ENCODE measurements at regions not wholly inside any gene's neighbourhood (a gene's known extent, or its start where the extent isn't known, plus 50 kb on each side); places are given as distances from the start of the nearest gene placed in this dataset.

DNA sequence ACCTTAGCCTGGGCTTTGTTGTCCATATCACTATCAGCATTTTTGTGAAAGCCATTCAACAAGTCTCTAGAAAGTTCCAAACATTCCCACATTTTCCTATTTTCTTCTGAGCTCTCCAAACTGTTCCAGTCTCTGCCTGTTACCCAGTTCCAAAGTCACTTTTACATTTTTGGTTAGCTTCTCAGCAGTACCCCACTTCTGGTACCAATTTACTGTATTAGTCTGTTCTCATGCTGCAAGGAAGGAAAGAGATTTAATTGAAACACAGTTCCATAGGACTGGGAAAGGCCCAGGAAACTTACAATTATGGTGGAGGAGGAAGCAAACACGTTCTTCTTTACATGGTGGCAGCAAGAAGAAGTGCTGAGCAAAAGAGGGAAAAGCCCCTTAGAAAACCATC lies 247.2 kb upstream of the B3GALT2 start:
- intact Hi-C loops (cut with DNase I): no loop called here
- no peak for ATAC-seq
- no peak for DNase-seq

DNA sequence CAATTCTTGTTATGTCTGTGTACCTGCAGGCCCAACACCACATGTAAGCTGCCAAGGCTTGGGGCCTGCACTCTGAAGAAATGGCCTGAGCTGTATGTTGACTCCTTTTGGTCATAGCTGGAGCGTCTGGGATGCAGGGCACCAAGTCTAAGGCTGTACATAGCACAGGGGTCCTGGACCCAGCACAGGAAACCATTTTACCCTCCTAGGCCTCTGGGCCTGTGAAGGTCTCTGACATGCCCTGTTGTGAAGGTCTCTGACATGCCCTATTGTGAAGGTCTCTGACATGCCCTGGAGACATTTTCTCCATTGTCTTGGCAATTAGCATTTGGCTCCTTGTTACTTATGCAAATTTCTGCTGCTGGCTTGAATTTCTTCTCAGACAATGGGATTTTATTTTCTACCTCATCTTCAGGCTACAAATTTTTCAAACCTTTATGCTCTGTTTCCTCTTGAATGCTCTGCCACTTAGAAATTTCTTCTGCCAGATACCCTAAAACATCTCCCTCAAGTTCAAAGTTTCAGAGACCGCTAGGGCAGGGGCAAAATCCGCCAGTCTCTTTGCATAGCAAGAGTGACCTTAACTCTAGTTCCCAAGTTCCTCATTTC lies 246.7 kb upstream of the B3GALT2 start:
- ATAC-seq (no peak), DNase-seq (no peak)
- intact Hi-C loops (cut with DNase I): no loop called here

GRCh38 chr1:193431265-193431977 lies 245.0 kb upstream of the B3GALT2 start:
- DNase-seq: no peak
- intact Hi-C loops (cut with DNase I): no loop called here
- no peak for ATAC-seq

GRCh38 chr1:193427524-193427923 lies 241.1 kb upstream of the B3GALT2 start:
- ATAC-seq: peak in 1 of 2 donors; percentile 29
- intact Hi-C loops (cut with DNase I): no loop called here
- no peak for DNase-seq

DNA sequence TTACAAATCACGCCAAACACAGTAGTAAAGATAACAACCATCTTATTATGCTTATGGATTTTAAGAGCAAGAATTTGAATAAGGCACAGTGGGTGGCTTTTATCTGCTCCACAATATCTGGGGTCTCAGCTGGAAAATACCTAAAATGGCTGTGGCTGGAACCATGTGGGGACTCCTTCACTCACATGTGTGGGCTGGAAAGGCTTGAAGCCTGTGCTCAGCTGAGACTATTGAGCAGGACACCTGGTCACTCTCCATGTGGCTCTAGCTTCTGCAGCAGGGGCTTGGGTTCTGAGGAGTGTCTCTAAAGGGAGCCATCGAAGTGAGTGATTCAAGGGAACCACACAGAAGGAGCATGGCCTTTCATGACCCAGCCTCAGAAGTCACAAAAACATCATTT lies 239.6 kb upstream of the B3GALT2 start:
- DNase-seq (no peak), ATAC-seq (no peak)
- intact Hi-C loops (cut with DNase I): no loop called here

- intact Hi-C loops (cut with DNase I): no loop called here
- no peak for DNase-seq
- ATAC-seq: no peak
These were observed 235.1 kb upstream of the B3GALT2 start for GRCh38 chr1:193421487-193421886.

GRCh38 chr1:193419295-193419694 lies 232.9 kb upstream of the B3GALT2 start:
- DNase-seq (no peak), ATAC-seq (no peak)
- intact Hi-C loops (cut with DNase I): no loop called here

GRCh38 chr1:193418745-193419058 lies 232.3 kb upstream of the B3GALT2 start:
- DNase-seq (no peak), ATAC-seq (peak in 1 of 2 donors; percentile 30)
- intact Hi-C loops (cut with DNase I): no loop called here

DNA sequence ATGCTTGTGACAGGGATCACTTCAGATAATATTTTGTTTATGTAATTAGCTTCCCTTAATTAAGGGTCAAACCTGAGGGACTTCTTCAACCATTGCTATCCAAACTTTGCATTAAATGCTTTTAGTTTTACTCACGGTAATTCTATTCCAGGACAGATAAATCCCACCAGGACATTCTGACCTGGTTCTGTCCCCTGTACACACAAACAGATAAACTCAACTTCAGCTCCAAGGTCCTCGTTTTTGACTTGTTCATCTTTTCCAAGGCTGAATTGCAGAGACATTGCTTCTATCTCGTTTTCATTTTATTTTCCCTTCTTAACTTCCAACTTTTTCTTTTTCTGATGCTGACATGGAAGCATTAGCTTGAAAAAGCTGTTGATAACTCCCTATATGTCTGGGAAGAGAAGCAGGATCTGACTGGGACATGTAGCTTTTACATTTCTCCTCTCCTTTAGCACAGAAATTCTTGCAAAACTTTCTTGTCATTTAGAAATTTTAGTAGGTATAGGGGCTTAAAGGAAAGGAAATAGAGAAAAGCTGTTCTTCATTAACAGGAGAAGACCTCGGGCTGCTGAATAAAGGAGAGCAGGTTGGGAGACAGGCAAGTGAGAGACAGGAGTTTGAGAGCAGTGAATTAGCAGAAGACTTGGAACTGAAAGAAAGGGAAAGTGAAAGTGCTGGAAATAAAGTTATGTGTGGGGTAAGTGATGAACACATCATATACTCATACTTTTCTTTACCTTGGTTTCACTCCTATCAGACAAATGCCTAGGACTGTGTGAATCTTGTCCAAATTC lies 231.7 kb upstream of the B3GALT2 start:
- intact Hi-C loops (cut with DNase I): no loop called here
- ATAC-seq (peak; percentile 67 to 87), DNase-seq (no peak)

GRCh38 chr1:193417403-193417802 lies 231.0 kb upstream of the B3GALT2 start:
- intact Hi-C loops (cut with DNase I): no loop called here
- DNase-seq (no peak), ATAC-seq (peak in 1 of 2 donors; percentile 66)

DNA sequence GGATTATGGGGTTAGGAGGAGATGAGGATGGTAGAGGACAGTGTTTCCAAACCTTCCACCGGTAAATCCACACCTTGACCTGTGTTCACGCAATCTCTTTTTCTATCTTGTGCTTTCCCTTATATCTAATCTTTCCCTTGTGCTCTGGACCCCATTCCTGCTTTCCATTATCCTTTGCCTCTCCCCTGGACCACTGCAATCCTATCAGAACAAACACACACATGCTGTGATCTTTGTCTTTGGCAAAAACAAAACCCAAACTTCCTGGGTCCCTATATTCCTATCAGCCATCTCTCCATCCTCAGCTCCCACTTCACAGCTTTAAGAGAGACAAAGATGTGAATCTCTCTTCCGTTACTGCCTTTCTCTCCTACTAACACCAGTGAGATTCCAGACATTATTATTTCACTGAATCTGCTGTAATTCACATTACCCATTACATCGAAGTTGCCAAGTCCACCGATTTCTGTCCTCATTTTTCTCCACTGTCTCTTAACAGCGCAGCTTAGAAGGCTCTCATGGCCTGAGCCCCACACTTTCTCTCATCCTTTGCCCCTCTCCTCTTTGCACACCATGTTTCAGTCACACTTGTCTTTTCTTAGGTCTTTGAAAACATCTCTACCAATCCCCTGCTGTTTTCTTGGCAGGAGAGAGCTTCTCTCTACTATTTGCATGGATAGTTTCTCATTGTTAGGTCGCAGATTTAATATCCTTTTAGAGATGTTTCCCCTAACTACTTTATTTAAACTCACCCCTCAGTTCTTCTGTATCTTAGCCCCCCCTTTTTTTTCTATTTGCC lies 230.0 kb upstream of the B3GALT2 start:
- DNase-seq: no peak
- intact Hi-C loops (cut with DNase I): no loop called here
- ATAC-seq: no peak

DNA sequence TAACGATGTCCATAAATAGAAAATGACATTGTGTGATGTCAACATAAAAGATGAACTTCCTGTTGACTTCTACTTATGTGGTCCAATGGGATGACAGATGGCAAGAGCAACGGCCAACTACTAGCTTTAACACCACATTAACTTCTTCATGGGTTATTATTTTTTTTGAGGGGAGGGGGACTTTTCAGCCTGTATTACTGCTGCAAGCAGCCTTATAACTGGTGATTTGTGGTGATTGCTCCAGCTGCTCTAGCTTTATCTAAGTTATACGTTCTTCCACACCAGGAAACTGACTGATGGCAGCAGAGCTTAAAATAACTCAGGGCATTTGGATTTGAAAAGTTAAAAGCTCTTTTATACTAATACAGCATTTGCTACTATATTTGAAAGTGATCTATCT lies 228.8 kb upstream of the B3GALT2 start:
- DNase-seq: no peak
- intact Hi-C loops (cut with DNase I): no loop called here
- no peak for ATAC-seq

GRCh38 chr1:193413376-193413775 lies 227.0 kb upstream of the B3GALT2 start:
- ATAC-seq (no peak), DNase-seq (no peak)
- intact Hi-C loops (cut with DNase I): no loop called here

DNA sequence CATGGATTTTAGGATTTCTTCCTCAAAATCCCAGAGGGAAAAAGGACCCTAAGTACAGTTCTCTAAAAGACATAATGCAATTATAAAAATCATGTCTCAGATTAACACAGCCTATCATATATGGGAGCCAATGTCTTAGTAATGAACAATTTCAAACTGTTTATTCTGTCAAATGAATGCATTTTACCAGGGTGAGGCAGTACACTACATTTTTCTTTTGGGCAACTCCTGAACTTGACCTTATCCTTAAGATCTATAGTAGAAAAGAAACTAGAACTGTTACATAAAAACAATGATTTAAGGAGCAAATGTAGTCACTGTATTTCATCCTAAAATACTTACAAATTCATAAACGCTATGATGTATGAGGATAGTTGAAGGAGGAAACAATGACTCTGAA lies 226.3 kb upstream of the B3GALT2 start:
- no peak for ATAC-seq
- intact Hi-C loops (cut with DNase I): no loop called here
- no peak for DNase-seq

DNA sequence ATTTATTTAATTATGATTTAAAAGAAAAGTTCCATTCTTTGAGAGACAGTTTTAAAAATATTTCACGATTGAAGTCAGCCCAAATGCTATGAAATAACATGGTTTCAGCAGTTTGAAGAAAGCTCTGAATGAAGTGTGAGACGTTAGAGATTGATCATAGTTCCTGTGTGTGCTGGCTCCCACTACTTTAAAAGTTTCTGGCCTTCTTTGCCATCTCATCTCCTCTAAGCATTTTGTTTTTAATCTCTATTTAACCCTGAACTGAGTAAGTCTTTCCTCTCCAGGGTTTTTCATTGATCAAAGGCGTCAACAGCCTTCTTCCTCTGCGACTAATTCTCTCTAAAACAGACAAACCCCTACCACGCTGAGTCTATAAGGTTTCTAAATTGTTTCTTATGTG lies 225.3 kb upstream of the B3GALT2 start:
- ATAC-seq (no peak), DNase-seq (no peak)
- intact Hi-C loops (cut with DNase I): no loop called here

- no peak for DNase-seq
- no peak for ATAC-seq
- intact Hi-C loops (cut with DNase I): no loop called here
These were observed 224.8 kb upstream of the B3GALT2 start for GRCh38 chr1:193411215-193411614.

GRCh38 chr1:193408782-193409293 lies 222.4 kb upstream of the B3GALT2 start:
- peak; percentile 81 for DNase-seq
- intact Hi-C loops (cut with DNase I): loop anchor here in 1 of 2 donors (5.0 kb wide), 2 partner anchors 222 to 888 kb away; partner anchors contain the start of gene B3GALT2
- peak; percentile 83 to 93 for ATAC-seq

DNA sequence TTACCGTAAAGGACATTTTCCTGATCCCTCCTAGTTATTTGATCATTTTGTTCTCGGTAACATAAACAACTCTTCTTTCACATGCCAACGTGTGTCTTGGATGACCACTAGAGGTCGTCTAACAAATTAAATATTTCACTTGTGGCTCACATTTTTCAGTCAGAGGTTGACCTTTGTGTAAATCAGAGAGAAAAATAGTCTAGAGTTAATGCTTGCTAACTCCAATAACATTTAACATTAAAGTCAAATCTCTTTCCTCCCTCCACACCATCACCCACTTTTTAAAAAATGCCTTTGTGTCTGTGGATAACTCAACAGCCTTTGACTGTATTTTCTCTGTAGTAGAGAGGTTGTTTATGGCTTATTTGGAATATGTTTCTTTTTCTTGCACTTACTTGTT lies 220.5 kb upstream of the B3GALT2 start:
- intact Hi-C loops (cut with DNase I): loop anchor here in 1 of 2 donors (5.0 kb wide), 2 partner anchors 220 to 890 kb away; partner anchors contain the start of gene B3GALT2
- DNase-seq (no peak), ATAC-seq (peak; percentile 29 to 45)

- ATAC-seq: no peak
- no peak for DNase-seq
- intact Hi-C loops (cut with DNase I): no loop called here
These were observed 217.8 kb upstream of the B3GALT2 start for GRCh38 chr1:193404236-193404635.

All from left cardiac atrium (tissue), 4 donors.